C4-2B (cell line): ENCODE measurements at regions not wholly inside any gene's neighbourhood (a gene's known extent, or its start where the extent isn't known, plus 50 kb on each side); places are given as distances from the start of the nearest gene placed in this dataset.

ENCODE experiments used
- H3K27ac ChIP-seq: fragments of 450-650 bp; 2 replicates; pipeline ENCODE4 v1.5.1; 2017
- ZFX ChIP-seq: fragments of 450-650 bp; IDR thresholded peaks from 2 replicates; pipeline ENCODE4 v1.6.1; 2017
- TF ChIP-seq, protein P1 (sequence below): fragments of 450-650 bp; conservative IDR thresholded peaks from 2 replicates; pipeline ENCODE4 v1.5.1; 2017; ENCODE audit warnings: mild to moderate bottlenecking

DNA sequence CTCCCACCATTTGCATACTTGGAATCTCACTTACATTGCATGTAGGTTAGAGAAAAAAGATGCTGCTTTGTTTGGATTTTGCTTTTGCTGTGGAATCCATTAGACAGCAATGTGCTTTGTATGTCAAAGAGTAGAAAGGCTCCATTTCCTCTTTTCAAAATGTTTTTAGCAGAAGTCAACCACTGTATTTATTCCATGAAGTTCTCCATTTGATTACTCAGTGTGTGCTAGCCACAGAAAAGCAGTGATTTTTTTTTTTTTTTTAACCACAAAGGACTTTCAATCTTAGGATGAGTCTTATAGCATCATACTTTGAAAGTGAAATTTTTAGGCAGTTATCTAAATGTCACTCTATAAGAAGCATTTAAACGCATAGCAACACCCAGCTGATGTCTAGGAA is 285.0 kb upstream of the ADAMTS9 start:
- H3K27ac ChIP-seq: no peak overlapping the region
- TF ChIP-seq, protein P1, sequence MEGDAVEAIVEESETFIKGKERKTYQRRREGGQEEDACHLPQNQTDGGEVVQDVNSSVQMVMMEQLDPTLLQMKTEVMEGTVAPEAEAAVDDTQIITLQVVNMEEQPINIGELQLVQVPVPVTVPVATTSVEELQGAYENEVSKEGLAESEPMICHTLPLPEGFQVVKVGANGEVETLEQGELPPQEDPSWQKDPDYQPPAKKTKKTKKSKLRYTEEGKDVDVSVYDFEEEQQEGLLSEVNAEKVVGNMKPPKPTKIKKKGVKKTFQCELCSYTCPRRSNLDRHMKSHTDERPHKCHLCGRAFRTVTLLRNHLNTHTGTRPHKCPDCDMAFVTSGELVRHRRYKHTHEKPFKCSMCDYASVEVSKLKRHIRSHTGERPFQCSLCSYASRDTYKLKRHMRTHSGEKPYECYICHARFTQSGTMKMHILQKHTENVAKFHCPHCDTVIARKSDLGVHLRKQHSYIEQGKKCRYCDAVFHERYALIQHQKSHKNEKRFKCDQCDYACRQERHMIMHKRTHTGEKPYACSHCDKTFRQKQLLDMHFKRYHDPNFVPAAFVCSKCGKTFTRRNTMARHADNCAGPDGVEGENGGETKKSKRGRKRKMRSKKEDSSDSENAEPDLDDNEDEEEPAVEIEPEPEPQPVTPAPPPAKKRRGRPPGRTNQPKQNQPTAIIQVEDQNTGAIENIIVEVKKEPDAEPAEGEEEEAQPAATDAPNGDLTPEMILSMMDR: no peak
- no peak for TF ChIP-seq ZFX

DNA sequence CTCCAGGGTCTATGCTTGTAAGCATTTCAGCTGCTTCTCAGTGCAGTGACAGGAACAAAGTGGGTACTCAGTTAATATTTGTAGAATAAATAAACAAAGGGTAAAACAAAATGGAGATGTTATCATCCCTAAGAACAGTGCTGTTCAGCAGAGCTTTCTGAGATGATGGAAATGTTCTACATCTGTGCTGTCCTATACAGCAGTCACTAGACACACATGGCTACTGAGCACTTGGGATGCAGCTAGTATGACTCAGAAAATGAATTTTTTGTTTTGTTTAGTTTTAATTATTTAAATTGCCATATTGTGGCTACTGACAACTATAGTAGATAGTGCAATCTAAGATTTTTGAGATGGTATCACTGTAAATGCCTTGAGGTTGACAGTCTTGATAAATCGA is 283.8 kb upstream of the ADAMTS9 start:
- H3K27ac ChIP-seq: no peak overlapping the region
- no peak for TF ChIP-seq ZFX
- TF ChIP-seq, protein P1: no peak

DNA sequence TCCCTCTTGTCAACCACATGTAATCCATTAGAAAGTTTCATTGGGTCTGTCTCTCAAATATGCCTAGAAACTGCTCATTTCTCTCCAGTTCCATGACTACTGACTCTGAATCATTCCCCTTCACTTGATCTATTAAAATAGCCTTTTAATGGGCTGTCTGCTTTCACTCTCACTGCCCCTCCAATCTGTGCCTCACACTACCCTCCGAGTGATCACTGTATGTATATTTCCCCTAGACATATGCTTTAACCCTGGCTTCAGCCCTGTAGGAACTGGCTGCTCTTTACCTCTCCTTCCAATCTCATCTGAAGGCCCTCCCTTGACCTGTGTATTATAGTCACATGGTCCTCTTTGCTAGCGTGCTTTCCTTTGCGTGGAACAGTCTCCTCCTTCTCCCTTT is 282.8 kb upstream of the ADAMTS9 start:
- no peak for TF ChIP-seq ZFX
- TF ChIP-seq, protein P1: no peak
- no peak overlapping the region for H3K27ac ChIP-seq

DNA sequence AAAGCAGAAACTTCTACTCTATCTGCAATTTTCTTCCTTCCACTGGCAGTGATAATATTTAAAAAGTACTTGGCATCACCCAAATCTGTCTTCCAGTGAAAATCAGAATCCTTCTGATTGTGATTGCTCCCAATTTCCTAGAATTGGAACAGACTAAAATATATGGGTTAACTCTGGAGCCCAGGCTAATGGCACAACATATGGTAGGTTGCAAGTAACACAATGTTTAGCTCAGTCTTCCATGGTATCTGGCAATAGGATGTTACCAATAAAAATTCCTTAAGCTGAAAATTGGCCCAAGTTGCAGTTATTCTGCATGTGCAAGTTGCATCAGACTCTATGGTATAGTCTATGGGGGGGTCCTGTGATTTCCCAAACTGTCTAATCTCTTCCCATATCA is 273.5 kb upstream of the ADAMTS9 start:
- TF ChIP-seq, protein P1: no peak
- TF ChIP-seq ZFX: no peak
- no peak overlapping the region for H3K27ac ChIP-seq

DNA sequence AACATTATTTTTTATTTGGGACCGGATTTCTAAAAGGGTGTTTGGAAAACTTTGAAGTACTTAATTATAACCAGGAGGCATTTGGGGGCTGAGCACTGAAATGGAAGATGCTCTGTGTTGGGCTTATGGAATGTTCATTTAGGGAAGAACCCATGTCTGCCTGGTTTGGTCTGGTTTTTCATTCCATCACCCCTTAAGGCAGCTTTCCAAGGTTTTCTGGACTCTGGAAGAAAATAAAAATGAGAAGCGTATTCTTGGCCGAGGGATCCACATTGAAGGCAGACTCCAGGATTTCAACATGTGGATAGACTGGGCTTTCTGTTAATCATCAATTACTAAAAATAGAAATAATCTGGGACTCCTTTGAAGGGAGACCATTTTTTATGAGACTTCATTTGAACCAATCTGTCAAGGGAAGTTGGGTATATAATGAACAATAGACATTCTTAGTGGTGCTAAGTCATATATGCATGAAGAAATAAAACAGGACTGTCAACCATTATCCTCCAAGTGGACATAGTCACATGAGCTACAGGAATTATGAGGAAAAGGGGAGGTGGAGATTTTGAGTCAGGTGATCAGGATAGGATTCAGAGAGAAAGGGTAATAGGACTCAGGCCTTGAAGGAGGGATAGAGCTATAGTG is 270.5 kb upstream of the ADAMTS9 start:
- TF ChIP-seq, protein P1: no peak
- TF ChIP-seq ZFX: no peak
- H3K27ac ChIP-seq: no peak overlapping the region

DNA sequence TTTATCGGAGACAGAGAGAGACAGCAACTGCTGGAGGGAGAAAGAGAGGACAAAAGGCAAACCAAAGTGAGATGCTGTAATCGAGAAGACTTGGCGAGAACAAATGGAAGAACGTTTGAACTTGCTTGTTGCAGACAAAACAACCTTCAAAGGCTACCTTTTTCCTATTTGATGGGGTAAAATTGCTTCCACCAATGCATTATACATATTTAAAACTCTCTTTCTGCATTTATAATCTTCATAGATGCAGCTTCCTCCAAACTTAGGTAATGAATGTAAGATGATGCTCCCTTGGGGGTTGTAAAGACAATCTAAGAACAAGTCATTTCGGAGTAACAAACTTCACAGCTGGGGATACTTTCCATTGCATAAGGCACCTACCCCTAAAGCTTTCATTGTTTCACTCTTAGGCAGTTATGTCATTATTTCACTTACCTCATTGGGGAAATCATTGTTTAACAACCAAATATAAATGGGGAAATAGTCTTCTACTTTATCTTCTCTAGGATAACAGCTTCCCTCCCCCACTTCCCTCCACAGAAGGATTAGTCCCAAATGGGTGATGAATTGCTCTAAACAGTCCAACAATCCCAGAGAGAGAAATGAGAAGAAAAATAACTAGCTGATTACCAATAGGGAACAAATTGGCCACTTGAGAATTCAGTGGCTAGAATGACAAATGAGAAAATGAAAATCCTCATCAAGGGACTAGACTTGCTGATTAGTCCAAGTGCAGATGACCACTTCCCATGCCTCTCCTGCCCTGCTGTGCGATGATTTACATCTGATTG is 269.8 kb upstream of the ADAMTS9 start:
- no peak for TF ChIP-seq ZFX
- TF ChIP-seq, protein P1: no peak
- H3K27ac ChIP-seq: no peak overlapping the region

DNA sequence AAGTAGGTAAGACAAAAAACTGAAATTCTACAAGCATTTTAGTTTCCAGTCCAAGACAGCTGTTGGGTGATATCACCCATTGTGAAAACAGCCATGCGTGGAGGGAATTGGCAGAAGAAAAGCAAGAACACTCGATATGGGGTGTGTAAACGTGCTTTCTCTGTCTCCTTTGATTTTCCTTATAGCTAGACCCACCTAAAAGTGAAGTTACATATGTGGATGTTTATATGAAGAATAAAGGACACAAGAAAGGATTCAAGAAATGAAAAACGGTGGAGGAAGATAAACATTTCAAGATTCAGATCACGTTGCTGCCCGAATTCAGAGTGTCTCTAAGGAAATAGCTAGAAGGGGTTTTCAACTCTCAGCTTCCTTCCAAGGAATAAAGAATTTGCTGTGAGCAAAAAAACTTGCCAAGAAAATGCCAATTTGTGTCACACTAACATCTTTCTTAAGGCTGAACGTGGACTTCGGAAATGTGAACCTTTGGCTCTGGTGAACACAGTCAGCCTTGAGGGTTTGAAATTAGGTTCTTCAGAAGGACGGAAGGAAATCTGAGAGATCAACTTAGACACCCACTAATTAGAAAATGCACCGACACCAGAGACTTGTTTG is 269.0 kb upstream of the ADAMTS9 start:
- H3K27ac ChIP-seq: no peak overlapping the region
- TF ChIP-seq, protein P1: no peak
- TF ChIP-seq ZFX: no peak
